Activated CD8-positive, alpha-beta memory T cell treated with anti-CD3 and anti-CD28 coated beads for 24 hours (primary cell): ENCODE measurements at regions not wholly inside any gene's neighbourhood (a gene's known extent, or its start where the extent isn't known, plus 50 kb on each side); places are given as distances from the start of the nearest gene placed in this dataset.
"Not testable (repeated sequence)": the region's sequence is repeated elsewhere in the genome, so short reads cannot be mapped to it uniquely, and the experiment has no call there.

Experiments used
- DNase-seq: peaks from one replicate; pipeline ENCODE4 v3.0.0-alpha.2; 2020

DNA sequence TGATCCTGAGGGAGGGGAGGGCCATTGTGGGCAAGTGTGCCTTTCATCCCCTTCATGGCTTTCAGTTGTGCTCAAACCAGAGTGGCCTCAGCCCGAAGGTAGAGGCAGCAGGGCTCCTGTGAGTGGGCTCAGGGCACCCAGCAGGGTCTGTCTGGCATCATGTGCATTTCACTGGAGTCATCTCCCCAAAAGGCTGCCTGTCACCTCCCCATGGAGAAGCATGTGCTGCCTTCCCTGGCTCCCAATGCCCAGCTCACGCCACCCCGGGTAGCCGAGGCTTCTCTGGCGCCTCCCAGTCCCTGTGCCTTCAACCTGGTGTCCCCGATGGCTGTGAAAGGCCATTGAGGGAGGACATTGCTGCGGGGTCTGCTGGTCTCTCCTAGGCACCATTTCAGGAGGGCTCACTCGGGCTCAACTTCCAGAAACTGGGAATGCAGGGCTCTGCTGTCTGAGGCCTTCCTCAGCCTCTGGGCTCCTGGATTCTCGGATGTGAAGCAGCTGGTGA lies 213.9 kb downstream of the BANP start:
- DNase-seq, result not testable (repeated sequence)

DNA sequence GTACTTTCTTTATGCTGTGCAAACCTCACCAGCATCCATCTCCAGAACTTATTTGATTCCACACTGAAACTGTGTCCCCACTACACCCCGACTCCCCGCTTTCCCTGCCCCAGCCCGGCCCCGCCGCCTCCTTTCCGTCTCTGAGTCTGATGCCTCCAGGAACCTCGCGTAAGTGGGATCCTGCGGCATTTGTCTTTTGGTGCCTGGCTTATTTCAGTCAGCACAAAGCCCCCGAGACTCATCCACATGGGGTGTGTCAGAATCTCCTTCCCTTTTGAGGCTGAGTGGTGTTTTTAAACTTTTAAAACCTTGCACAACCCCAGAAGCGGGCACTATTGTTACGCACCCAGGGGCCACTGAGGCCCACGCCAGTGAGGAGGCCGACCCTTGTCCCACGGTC lies 214.4 kb downstream of the BANP start:
- not testable (repeated sequence) for DNase-seq

- DNase-seq, result not testable (repeated sequence)
Measured at GRCh38 chr16:88166209-88166773, 215.1 kb downstream of the BANP start.

- not testable (repeated sequence) for DNase-seq
Measured at GRCh38 chr16:88167798-88168556, 214.8 kb upstream of the ZNF469 start.

GRCh38 chr16:88168557-88168949 lies 214.2 kb upstream of the ZNF469 start:
- not testable (repeated sequence) for DNase-seq

DNA sequence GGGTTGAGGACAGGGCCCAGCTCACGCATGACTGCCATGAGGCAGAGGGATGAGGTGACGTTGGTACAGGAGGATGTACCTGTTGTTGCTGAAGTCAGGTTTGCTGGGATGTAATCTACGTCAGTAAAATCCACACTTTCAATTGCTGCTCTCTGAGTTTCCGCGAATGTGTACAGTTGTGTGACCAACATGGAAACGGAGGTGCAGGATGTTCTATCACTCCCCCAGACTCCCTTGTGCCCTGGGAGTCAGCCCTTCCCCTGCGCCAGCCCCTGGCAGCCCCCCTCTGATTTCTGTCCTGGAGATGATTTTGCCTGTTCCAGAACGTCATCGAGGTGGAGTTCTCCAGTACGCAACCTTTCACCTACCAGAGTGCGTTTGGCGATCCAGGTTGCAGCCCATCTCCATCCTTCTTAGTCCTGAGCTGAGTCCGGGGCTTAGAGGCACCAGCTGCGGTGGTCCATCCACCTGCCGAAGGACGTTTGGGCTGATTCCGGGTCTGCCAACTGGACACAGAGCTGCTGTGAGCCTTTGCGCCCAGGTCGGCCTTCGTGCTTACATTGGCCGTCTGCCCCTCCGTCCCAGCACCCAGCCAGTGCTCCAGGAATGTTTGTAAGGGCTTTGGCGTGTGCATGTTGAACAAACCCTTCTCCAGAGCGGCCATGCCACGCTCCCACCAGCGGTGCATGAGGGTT lies 213.5 kb upstream of the ZNF469 start:
- DNase-seq, result not testable (repeated sequence)

GRCh38 chr16:88169831-88170165 lies 213.0 kb upstream of the ZNF469 start:
- DNase-seq, result not testable (repeated sequence)

- DNase-seq, result no peak
Measured at GRCh38 chr16:88170528-88170991, 212.2 kb upstream of the ZNF469 start.

- DNase-seq, result not testable (repeated sequence)
Measured at GRCh38 chr16:88171126-88171525, 211.6 kb upstream of the ZNF469 start.

GRCh38 chr16:88176184-88176583 lies 206.6 kb upstream of the ZNF469 start:
- not testable (repeated sequence) for DNase-seq

GRCh38 chr16:88176591-88177180 lies 206.1 kb upstream of the ZNF469 start:
- DNase-seq, result not testable (repeated sequence)

DNA sequence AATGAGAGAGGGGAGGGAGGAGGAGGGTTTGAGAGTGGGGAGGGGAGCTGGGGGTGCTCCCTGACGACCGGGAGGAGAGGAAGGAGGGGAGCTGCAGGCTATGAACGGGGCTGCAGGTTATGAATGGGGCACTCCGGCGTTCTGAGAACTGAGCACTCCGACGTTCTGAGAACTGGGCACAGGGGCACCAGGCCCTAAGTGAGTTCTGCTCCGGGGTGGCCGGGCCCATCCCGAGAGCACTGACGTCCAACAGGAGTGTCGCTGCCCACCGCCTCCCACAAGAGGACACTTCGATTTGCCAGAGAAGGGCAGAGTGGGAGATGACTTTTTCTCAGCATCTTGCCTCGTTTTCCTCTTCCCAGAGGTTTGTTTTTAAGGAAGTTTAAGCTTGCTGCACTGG lies 204.5 kb upstream of the ZNF469 start:
- DNase-seq, result not testable (repeated sequence)

- DNase-seq, result not testable (repeated sequence)
Measured at GRCh38 chr16:88178896-88179295, 203.9 kb upstream of the ZNF469 start.

GRCh38 chr16:88182967-88183881 lies 199.5 kb upstream of the ZNF469 start:
- not testable (repeated sequence) for DNase-seq

DNA sequence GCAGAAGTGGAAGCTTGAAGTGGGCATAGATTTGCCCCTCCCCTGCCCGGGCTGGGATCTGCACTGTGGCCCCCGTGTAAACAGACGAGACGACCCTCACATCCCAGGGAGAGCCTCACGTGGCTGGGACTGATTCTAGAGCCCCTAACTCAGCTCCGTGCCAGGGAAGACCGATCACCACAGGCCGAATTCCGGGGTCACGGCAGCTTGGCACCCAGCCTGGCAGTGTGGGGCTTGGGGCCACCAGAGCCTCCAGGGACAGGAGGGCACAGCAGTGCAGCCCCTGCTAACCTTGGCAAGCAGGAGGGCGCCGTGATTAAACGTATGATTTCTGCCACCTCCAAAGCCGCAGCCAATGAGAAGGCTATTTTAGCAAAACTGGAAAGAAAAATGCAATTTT lies 198.7 kb upstream of the ZNF469 start:
- DNase-seq, result not testable (repeated sequence)

- DNase-seq, result not testable (repeated sequence)
Measured at GRCh38 chr16:88184566-88185355, 198.0 kb upstream of the ZNF469 start.

DNA sequence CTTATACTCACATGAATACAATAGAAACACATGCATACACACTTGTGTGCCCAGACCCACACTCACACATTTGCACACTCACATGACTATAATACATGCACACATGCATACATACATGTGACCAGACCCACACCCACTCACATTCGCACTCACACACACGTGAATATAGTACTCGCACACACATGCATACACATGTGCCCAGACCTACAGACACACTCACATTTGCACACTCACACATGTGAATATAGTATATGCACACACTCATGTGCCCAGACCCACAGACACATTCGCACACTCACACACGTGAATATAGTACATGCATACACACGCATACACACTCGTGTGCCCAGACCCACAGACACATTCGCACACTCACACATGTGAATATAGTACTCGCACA lies 197.4 kb upstream of the ZNF469 start:
- DNase-seq, result not testable (repeated sequence)

DNA sequence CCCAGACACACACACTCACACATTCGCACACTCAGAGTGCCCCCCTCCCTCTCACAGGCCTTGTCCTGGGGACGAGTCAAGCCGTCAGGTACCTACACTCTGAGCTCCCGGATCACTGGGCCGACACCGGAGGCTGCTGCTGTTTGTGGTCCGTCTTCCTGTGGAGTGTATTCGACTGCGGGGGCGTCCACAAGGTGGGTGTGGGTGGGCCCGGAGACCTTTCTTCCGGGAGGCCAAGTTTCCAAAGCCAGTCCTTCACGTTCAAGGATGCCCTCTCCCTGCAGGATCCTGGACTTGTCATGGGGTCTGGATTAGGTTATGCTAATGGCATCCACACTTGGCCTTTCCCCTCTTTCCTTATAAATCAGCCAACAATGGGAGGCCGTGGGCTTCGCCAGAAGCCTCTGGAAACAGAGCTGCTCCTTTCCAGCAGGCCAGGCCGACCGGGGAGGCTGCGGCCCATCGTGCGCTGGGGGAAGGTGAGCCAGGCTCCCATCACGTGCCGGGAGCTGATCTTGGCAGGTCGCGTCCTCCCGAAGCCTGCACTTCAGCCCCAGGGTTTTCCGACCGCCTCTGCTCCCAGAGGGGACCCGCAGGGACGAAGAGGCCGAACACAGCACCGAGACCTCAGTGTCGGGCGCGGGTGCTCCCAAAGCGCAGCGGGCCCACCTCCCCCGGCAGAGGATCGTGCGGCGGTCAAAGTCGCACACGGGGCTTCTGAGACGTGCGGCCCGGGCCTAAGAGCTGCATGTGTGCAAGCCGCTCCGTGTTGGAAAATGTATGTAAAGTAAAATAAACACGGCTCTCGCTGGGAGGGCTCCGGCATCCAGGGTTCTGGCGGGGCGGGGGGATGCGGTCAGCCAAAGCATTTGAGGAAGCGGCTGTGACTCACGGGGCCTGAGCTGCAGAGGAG lies 196.5 kb upstream of the ZNF469 start:
- DNase-seq, result not testable (repeated sequence)

GRCh38 chr16:88186889-88187870 lies 195.6 kb upstream of the ZNF469 start:
- DNase-seq, result not testable (repeated sequence)
